ENCODE measurements at regions not wholly inside any gene's neighbourhood (a gene's known extent, or its start where the extent isn't known, plus 50 kb on each side); places are given as distances from the start of the nearest gene placed in this dataset.
A peak's percentile ranks its signal among the peaks of the same experiment; 100 is the strongest.

DNA sequence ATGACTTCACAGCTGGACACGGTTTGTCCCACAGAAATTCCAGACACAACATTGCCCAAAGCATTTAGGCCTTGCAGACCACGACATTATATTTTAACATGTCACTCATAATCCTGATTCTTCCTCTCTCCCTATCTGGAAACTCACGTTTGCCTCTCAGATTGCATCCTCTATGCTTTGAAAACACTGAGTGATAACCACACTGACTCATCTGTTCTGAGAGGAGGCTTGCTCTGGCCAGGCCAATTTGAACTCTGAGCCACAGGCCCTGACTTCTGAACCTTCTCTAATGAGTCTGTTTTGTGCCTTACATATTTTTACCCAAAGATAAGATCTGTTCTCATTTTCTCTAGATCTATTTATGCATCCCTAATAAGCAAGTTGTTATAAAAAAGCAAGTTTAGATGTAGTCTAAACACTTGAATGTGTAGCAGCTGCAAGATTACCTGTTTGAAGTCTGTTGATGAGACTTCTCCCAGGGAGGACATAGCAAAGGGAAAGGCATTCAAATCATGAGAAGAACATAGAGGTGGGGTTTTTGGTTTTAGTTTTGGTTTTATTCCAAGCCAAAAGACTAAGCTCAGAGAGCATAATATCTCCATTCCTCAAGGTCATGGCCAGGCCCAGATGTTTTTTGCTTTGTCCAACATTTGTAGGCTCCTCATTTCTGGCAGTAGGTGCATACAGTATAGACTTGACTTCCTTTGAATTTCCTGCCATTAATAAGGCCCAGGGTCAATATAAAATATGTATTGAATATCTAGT, 234.4 kb upstream of the LRTM1 start:
- Histone ChIP-seq H3K9ac (ENCODE audit: low read length in 3 of 3) (no peak overlapping the region), H3K27ac (ENCODE audit: low read depth in 2 of 2, low read length in 2 of 2) (no peak overlapping the region), H3K9me3 (ENCODE audit: control insufficient read depth in 2 of 3, insufficient read depth in 1 of 3, low read length in 3 of 3) (no peaks in the 10 kb centered on the region), H3K27me3 (ENCODE audit: control insufficient read depth, insufficient read depth, low read length) (no peaks in the 10 kb centered on the region), H3K36me3 (ENCODE audit: control insufficient read depth in 2 of 3, insufficient read depth in 3 of 3, low read length in 3 of 3) (no peaks in the 10 kb centered on the region), H3K4me3 (ENCODE audit: low read length in 3 of 3) (no peak overlapping the region), H3K4me1 (ENCODE audit: control insufficient read depth in 2 of 3, insufficient read depth in 2 of 3, low read depth in 1 of 3, low read length in 3 of 3) (no peaks in the 10 kb centered on the region)
- FAIRE-seq: no peak
- intact Hi-C loops (cut with DNase I): no loop called here
- TF ChIP-seq, protein P1, sequence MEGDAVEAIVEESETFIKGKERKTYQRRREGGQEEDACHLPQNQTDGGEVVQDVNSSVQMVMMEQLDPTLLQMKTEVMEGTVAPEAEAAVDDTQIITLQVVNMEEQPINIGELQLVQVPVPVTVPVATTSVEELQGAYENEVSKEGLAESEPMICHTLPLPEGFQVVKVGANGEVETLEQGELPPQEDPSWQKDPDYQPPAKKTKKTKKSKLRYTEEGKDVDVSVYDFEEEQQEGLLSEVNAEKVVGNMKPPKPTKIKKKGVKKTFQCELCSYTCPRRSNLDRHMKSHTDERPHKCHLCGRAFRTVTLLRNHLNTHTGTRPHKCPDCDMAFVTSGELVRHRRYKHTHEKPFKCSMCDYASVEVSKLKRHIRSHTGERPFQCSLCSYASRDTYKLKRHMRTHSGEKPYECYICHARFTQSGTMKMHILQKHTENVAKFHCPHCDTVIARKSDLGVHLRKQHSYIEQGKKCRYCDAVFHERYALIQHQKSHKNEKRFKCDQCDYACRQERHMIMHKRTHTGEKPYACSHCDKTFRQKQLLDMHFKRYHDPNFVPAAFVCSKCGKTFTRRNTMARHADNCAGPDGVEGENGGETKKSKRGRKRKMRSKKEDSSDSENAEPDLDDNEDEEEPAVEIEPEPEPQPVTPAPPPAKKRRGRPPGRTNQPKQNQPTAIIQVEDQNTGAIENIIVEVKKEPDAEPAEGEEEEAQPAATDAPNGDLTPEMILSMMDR (IDR thresholded peaks at IDR 0.05; ENCODE audit: borderline replicate concordance, extremely low read depth, insufficient read depth): no peak
- DNase-seq: no peak

DNA sequence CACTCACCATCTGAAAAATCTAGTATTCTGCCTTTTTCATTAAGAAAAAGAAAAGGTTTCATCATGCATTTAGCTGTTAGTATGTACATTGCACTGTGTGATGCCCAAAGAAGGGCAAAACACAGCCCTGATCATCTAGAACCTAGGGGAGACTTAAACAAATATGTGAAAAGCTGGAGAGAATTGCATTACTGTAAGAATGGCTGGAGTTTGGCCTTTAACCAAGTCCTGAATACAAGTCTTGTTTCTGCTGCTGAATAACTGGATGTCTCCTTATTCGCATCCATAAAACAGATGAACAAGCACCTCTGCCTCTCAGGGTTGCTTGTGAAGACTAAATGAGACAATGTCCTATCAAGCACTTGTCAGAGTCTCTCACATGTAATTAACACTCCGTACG, 233.4 kb upstream of the LRTM1 start:
- TF ChIP-seq, protein P1 (IDR thresholded peaks at IDR 0.05; ENCODE audit: borderline replicate concordance, extremely low read depth, insufficient read depth): no peak
- H3K9ac ChIP-seq (ENCODE audit: low read length in 3 of 3): no peak overlapping the region

GRCh38 chr3:55160241-55160983, 232.6 kb upstream of the LRTM1 start:
- FAIRE-seq (no peak), DNase-seq (peak in 4 of 5 donors; percentile 36 to 89 (median 76))
- Histone ChIP-seq H3K36me3 (ENCODE audit: control insufficient read depth in 2 of 3, insufficient read depth in 3 of 3, low read length in 3 of 3) (no peaks in the 10 kb centered on the region), H3K27me3 (ENCODE audit: control insufficient read depth, insufficient read depth, low read length) (no peaks in the 10 kb centered on the region), H3K4me1 (ENCODE audit: control insufficient read depth in 2 of 3, insufficient read depth in 2 of 3, low read depth in 1 of 3, low read length in 3 of 3) (no peaks in the 10 kb centered on the region), H3K27ac (ENCODE audit: low read depth in 2 of 2, low read length in 2 of 2) (no peak overlapping the region), H3K4me3 (ENCODE audit: low read length in 3 of 3) (no peak overlapping the region), H3K9ac (ENCODE audit: low read length in 3 of 3) (no peak overlapping the region), H3K9me3 (ENCODE audit: control insufficient read depth in 2 of 3, insufficient read depth in 1 of 3, low read length in 3 of 3) (no peaks in the 10 kb centered on the region)
- intact Hi-C loops (cut with DNase I): no loop called here
- TF ChIP-seq, protein P1 (IDR thresholded peaks at IDR 0.05; ENCODE audit: borderline replicate concordance, extremely low read depth, insufficient read depth): no peak

More for the DNA sequence above, 233.4 kb upstream of the LRTM1 start:
- no peak for DNase-seq
- Histone ChIP-seq H3K4me1 (ENCODE audit: control insufficient read depth in 2 of 3, insufficient read depth in 2 of 3, low read depth in 1 of 3, low read length in 3 of 3) (no peaks in the 10 kb centered on the region), H3K4me3 (ENCODE audit: low read length in 3 of 3) (no peak overlapping the region), H3K36me3 (ENCODE audit: control insufficient read depth in 2 of 3, insufficient read depth in 3 of 3, low read length in 3 of 3) (no peaks in the 10 kb centered on the region), H3K27ac (ENCODE audit: low read depth in 2 of 2, low read length in 2 of 2) (no peak overlapping the region), H3K27me3 (ENCODE audit: control insufficient read depth, insufficient read depth, low read length) (no peaks in the 10 kb centered on the region), H3K9me3 (ENCODE audit: control insufficient read depth in 2 of 3, insufficient read depth in 1 of 3, low read length in 3 of 3) (no peaks in the 10 kb centered on the region)
- intact Hi-C loops (cut with DNase I): no loop called here
- FAIRE-seq: no peak
